Upper lobe of left lung (tissue), 6 donors: ENCODE measurements at regions not wholly inside any gene's neighbourhood (a gene's known extent, or its start where the extent isn't known, plus 50 kb on each side); places are given as distances from the start of the nearest gene placed in this dataset.
"Not testable (repeated sequence)": the region's sequence is repeated elsewhere in the genome, so short reads cannot be mapped to it uniquely, and the experiment has no call there.

Source experiments
- ATAC-seq, 2 donors: fragments of 200-7000 bp; cut with Tn5 transposase; one replicate each; pipeline ENCODE4 v1.9.1; 2022; ENCODE audit warnings: mild to moderate bottlenecking in 2 of 2, moderate library complexity in 2 of 2; ENCODE audit not compliant: low FRiP score in 2 of 2
- DNase-seq, 2 donors: peaks; one replicate each; pipeline ENCODE4 v3.0.0-alpha.2; 2019 to 2020
- H3K27ac ChIP-seq, 4 donors: fragments of 200-600 bp; sonication (generic); one replicate each; pipeline ENCODE4 v1.5.1; 2016 to 2019
- H3K27me3 ChIP-seq, 4 donors: fragments of 200-600 bp; sonication (generic); one replicate each; pipeline ENCODE4 v1.5.1; 2017 to 2019
- H3K36me3 ChIP-seq, 4 donors: fragments of 200-600 bp; sonication (generic); one replicate each; pipeline ENCODE4 v1.5.1; 2016 to 2019
- H3K4me1 ChIP-seq, 4 donors: fragments of 200-600 bp; sonication (generic); one replicate each; pipeline ENCODE4 v1.5.1; 2018 to 2019
- H3K4me3 ChIP-seq, 4 donors: fragments of 200-600 bp; sonication (generic); one replicate each; pipeline ENCODE4 v1.5.1; 2017 to 2019; ENCODE audit warnings: mild to moderate bottlenecking in 2 of 4, moderate library complexity in 1 of 4
- H3K9me3 ChIP-seq, 4 donors: fragments of 200-600 bp; sonication (generic); one replicate each; pipeline ENCODE4 v1.5.1; 2018 to 2019
- EP300 ChIP-seq, 4 donors: sonication (generic); formaldehyde crosslinking; IDR thresholded peaks; one replicate each; pipeline ENCODE4 v1.5.1; 2017; ENCODE audit warnings: antibody characterized with exemption in 4 of 4, control low read depth in 2 of 4
- POLR2A ChIP-seq, 4 donors: fragments of 450-650 bp; IDR thresholded peaks; one replicate each; pipeline ENCODE4 v1.5.1; 2016 to 2017; ENCODE audit warnings: antibody characterized with exemption in 4 of 4, mild to moderate bottlenecking in 2 of 4
- POLR2AphosphoS5 ChIP-seq, 2 donors: sonication (generic); formaldehyde crosslinking; IDR thresholded peaks; one replicate each; pipeline ENCODE4 v1.5.1; 2017; ENCODE audit warnings: antibody characterized with exemption in 2 of 2
- WGBS, 2 donors: methylation state at CpG; one replicate each; pipeline ENCODE4 v1.1.5; 2017 to 2018; 5-methylcytosine and 5-hydroxymethylcytosine counted together
- TF ChIP-seq, protein P1 (sequence below), 6 experiments: fragments of 450-650 bp in 4 of 6; fragments of 200-600 bp in 2 of 6; sonication (generic) in 2 of 6; IDR thresholded peaks; one replicate each; pipeline ENCODE4 v1.5.1; 2016 to 2019; ENCODE audit warnings: antibody characterized with exemption in 6 of 6
- donor health status: DM: no; HTN: no; CAD: no; lungs with moderate emphysema.
- donor health status: DM: no; HTN: yes; CAD: no; lungs with severe emphysema.

GRCh38 chr22:22060200-22061084 is 77.9 kb upstream of the TOP3B start:
- TF ChIP-seq, protein P1, sequence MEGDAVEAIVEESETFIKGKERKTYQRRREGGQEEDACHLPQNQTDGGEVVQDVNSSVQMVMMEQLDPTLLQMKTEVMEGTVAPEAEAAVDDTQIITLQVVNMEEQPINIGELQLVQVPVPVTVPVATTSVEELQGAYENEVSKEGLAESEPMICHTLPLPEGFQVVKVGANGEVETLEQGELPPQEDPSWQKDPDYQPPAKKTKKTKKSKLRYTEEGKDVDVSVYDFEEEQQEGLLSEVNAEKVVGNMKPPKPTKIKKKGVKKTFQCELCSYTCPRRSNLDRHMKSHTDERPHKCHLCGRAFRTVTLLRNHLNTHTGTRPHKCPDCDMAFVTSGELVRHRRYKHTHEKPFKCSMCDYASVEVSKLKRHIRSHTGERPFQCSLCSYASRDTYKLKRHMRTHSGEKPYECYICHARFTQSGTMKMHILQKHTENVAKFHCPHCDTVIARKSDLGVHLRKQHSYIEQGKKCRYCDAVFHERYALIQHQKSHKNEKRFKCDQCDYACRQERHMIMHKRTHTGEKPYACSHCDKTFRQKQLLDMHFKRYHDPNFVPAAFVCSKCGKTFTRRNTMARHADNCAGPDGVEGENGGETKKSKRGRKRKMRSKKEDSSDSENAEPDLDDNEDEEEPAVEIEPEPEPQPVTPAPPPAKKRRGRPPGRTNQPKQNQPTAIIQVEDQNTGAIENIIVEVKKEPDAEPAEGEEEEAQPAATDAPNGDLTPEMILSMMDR (IDR thresholded peaks at IDR 0.05), result peak in 5 of 6 experiments; percentile 25 to 60 (median 45)
- no peak for TF ChIP-seq POLR2A (IDR thresholded peaks at IDR 0.05)
- Histone ChIP-seq H3K4me1 (peaks cover 3 to 14% (median 10%) of the 10 kb centered on the region in 4 donors), H3K27me3 (no peaks in the 10 kb centered on the region), H3K36me3 (no peaks in the 10 kb centered on the region), H3K9me3 (no peaks in the 10 kb centered on the region), H3K4me3 (no peak overlapping the region), H3K27ac (peak overlapping the region in 1 of 4 donors; percentile 59)
- peak; percentile 75 to 81 for ATAC-seq
- WGBS, 2 donors, result 46 to 62% methylated on average over 6 to 11 of the region's 11 CpGs
- DNase-seq, result peak; percentile 71 to 91

- H3K36me3 ChIP-seq, result no peaks in the 10 kb centered on the region
- 70 to 76% methylated on average over 3 of the region's 3 CpGs for WGBS, 2 donors
Measured at GRCh38 chr22:22059291-22060002, 76.9 kb upstream of the TOP3B start.

DNA sequence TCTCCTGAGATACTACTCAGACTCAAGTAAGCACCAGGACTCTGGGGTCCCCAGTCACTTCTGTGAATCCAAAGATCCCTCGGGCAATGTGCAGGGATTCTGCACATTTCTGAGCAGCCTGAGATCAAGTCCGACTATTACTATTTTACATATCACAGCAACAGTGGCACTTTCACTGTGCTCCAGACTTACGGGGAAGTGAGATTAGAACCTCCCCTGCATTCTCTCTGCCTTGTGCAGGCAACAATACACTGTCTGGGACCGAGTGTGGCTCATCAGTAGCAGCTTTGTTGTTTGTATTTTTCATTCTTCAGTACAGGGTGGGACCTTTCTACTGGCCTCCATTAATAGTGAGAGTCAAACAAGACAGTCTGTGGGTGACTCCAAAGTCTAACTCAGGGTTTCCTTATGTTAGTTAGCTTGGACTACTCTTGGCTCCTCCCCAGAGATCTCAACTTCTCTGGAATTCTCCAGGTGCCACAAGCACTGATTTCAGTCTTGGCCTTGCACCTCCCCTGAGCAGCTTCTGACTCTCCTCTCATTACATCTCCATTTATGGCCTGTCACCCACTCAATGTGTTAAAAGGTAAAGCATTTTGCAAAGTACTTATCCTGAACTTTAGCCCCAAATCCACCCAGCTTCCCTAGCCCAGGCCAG is 76.2 kb upstream of the TOP3B start:
- 50 to 74% methylated on average over 4 of the region's 4 CpGs for WGBS, 2 donors
- no peak for ATAC-seq
- TF ChIP-seq POLR2A (IDR thresholded peaks at IDR 0.05), result no peak
- TF ChIP-seq POLR2AphosphoS5 (IDR thresholded peaks at IDR 0.05), result no peak
- no peak for TF ChIP-seq EP300 (IDR thresholded peaks at IDR 0.05)
- TF ChIP-seq, protein P1 (IDR thresholded peaks at IDR 0.05), result no peak
- Histone ChIP-seq H3K9me3 (no peaks in the 10 kb centered on the region), H3K36me3 (no peaks in the 10 kb centered on the region), H3K27me3 (no peaks in the 10 kb centered on the region), H3K4me3 (no peak overlapping the region), H3K27ac (no peak overlapping the region), H3K4me1 (peaks cover 3 to 14% (median 10%) of the 10 kb centered on the region in 4 donors)
- no peak for DNase-seq

More at GRCh38 chr22:22059291-22060002, 76.9 kb upstream of the TOP3B start:
- ATAC-seq (no peak), DNase-seq (no peak)
- no peak overlapping the region for H3K4me3 ChIP-seq
- TF ChIP-seq POLR2AphosphoS5 (IDR thresholded peaks at IDR 0.05) (no peak), POLR2A (IDR thresholded peaks at IDR 0.05) (no peak), EP300 (IDR thresholded peaks at IDR 0.05) (no peak)
- TF ChIP-seq, protein P1 (IDR thresholded peaks at IDR 0.05), result no peak
- no peaks in the 10 kb centered on the region for H3K27me3 ChIP-seq
- H3K4me1 ChIP-seq, result peaks cover 3 to 14% (median 10%) of the 10 kb centered on the region in 4 donors
- H3K27ac ChIP-seq, result no peak overlapping the region
- no peaks in the 10 kb centered on the region for H3K9me3 ChIP-seq

DNA sequence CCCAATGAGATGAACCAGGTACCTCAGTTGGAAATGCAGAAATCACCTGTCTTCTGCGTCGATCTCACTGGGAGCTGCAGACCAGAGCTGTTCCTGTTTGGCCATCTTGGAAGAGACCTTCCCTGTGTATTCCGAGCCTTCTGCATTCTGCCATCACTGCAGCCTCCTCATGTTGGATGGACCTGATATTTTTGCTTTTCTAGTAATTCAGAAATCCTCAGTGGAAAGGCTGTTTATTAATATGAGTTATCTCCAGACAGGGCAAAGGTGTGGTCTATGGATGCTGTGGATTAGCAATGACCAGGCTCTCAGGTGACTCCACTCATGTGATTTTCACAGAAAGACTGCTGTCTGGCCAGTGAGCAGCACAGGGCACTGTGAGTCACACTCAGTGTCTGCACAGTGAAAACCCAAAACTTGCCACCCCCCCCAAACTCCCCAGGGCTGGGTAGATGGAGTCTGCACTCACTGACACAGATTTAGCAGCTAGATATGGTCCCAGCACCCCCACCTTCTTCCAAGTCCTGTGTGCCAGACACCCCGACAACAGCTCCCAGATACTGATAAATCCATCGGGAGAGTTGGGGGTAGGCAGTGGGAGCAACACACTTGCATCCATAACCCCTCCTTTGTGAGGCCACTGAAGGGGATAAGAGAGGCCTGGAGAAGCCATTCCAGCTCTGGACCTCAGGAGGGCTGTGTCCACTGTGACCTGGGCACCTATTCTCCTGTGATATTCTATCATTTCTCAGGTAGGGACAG is 75.2 kb upstream of the TOP3B start:
- no peak for TF ChIP-seq POLR2A (IDR thresholded peaks at IDR 0.05)
- TF ChIP-seq EP300 (IDR thresholded peaks at IDR 0.05), result no peak
- 61 to 74% methylated on average over 3 to 5 of the region's 5 CpGs for WGBS, 2 donors
- H3K27ac ChIP-seq, result no peak overlapping the region
- H3K4me1 ChIP-seq, result peaks cover 3 to 14% (median 10%) of the 10 kb centered on the region in 4 donors
- no peaks in the 10 kb centered on the region for H3K27me3 ChIP-seq
- ATAC-seq (no peak), DNase-seq (no peak)
- no peak overlapping the region for H3K4me3 ChIP-seq
- no peaks in the 10 kb centered on the region for H3K36me3 ChIP-seq
- H3K9me3 ChIP-seq, result no peaks in the 10 kb centered on the region

GRCh38 chr22:22056809-22057594 is 74.4 kb upstream of the TOP3B start:
- WGBS, 2 donors, result 35 to 61% methylated on average over 8 to 14 of the region's 14 CpGs
- H3K36me3 ChIP-seq, DNase-seq, H3K27ac ChIP-seq, H3K27me3 ChIP-seq, H3K9me3 ChIP-seq, H3K4me3 ChIP-seq, ATAC-seq: not testable (repeated sequence)
- H3K4me1 ChIP-seq, result peaks cover 3 to 10% (median 9%) of the 10 kb centered on the region in 4 donors

DNA sequence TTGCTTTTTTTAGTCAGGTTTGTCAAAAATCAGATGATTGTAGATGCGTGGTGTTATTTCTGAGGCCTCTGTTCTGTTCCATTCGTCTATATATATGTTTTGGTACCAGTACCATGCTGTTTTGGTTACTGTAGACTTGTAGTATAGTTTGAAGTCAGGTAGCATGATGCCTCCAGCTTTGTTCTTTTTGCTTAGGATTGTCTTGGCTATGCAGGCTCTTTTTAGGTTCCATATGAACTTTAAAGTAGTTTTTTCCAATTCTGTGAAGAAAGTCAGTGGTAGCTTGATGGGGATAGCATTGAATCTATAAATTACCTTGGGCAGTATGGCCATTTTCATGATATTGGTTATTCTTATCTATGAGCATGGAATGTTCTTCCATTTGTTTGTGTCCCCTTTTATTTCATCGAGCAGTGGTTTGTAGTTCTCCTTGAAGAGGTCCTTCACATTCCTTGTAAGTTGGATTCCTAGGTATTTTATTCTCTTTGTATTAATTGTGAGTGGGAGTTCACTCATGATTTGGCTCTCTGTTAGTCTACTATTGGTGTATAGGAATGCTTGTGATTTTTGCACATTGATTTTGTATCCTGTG is 70.1 kb upstream of the TOP3B start:
- H3K9me3 ChIP-seq, H3K4me3 ChIP-seq, DNase-seq, H3K27ac ChIP-seq, H3K27me3 ChIP-seq, H3K4me1 ChIP-seq, H3K36me3 ChIP-seq, ATAC-seq: not testable (repeated sequence)
- WGBS, 2 donors, result 67 to 84% methylated on average over 3 of the region's 3 CpGs

DNA sequence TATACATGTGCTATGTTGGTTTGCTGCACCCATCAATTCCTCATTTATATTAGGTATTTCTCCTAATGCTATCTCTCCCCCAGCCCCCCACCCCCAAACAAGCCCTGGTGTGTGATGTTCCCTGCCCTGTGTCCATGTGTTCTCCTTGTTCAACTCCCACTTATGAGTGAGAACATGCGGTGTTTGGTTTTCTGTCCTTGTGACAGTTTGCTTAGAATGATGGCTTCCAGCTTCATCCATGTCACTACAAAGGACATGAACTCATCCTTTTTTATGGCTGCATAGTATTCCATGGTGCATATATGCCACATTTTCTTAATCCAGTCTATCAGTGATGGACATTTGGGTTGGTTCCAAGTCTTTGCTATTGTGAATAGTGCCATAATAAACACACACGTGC is 68.4 kb upstream of the TOP3B start:
- not testable (repeated sequence) for H3K4me3 ChIP-seq, H3K4me1 ChIP-seq, H3K27me3 ChIP-seq, H3K9me3 ChIP-seq, DNase-seq, H3K36me3 ChIP-seq, H3K27ac ChIP-seq, ATAC-seq
- 47 to 50% methylated on average over 2 of the region's 2 CpGs for WGBS, 2 donors
